ENCODE measurements at regions not wholly inside any gene's neighbourhood (a gene's known extent, or its start where the extent isn't known, plus 50 kb on each side); places are given as distances from the start of the nearest gene placed in this dataset.

DNA sequence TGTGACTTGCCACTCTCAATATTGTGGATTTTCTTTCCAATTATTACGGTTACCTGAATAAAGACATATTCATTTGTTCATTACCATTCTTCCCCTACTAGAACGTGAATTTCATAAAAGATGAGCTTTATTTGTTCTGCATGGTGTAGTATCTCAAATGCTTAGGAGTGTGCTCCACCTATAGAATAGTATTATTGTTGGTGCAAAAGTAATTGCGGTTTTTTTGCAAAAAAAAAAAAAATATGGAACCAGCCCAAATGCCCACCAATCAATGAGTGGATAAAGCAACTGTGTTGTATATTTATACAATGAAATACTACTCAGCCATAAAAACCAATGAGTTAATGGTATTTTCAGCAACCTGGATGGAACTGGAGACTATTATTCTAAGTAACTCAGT, 525.5 kb upstream of the PRKX start:
- Histone ChIP-seq H3K4me3 (ENCODE audit: low read length) (no peak overlapping the region), H3K4me2 (ENCODE audit: low read length) (no peak overlapping the region), H3K4me1 (ENCODE audit: insufficient read depth, low read length) (no peaks in the 10 kb centered on the region), H3K79me2 (ENCODE audit: low read length) (no peaks in the 10 kb centered on the region), H3K9me2 (replicated peaks; ENCODE audit: low read length) (no peaks in the 10 kb centered on the region), H4K20me1 (ENCODE audit: low read length) (no peaks in the 10 kb centered on the region), H3K9ac (ENCODE audit: low read length) (no peak overlapping the region), H3F3A (ENCODE audit: low read length, unreplicated experiment) (no peaks in the 10 kb centered on the region), H3K36me3 (ENCODE audit: low read depth, low read length) (no peaks in the 10 kb centered on the region), H3K27me3 (ENCODE audit: low read length) (no peaks in the 10 kb centered on the region), H3K9me3 (ENCODE audit: low read length) (no peaks in the 10 kb centered on the region), H2AFZ (ENCODE audit: low read length) (no peak overlapping the region), H3K27ac (ENCODE audit: low read length) (no peak overlapping the region)
- ChIA-PET CTCF (no interaction called here), POLR2A (ENCODE audit: unreplicated experiment) (no interaction called here)
- ATAC-seq (no peak), DNase-seq (no peak)
- TF ChIP-seq, protein P1, sequence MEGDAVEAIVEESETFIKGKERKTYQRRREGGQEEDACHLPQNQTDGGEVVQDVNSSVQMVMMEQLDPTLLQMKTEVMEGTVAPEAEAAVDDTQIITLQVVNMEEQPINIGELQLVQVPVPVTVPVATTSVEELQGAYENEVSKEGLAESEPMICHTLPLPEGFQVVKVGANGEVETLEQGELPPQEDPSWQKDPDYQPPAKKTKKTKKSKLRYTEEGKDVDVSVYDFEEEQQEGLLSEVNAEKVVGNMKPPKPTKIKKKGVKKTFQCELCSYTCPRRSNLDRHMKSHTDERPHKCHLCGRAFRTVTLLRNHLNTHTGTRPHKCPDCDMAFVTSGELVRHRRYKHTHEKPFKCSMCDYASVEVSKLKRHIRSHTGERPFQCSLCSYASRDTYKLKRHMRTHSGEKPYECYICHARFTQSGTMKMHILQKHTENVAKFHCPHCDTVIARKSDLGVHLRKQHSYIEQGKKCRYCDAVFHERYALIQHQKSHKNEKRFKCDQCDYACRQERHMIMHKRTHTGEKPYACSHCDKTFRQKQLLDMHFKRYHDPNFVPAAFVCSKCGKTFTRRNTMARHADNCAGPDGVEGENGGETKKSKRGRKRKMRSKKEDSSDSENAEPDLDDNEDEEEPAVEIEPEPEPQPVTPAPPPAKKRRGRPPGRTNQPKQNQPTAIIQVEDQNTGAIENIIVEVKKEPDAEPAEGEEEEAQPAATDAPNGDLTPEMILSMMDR (conservative IDR thresholded peaks at IDR 0.05; ENCODE audit: low read depth, low read length) = no peak
- no peak for TF ChIP-seq EZH2 (IDR thresholded peaks at IDR 0.05; ENCODE audit: low read length, unreplicated experiment)
- TF ChIP-seq EZH2phosphoT487 (IDR thresholded peaks at IDR 0.05; ENCODE audit: borderline replicate concordance, low read length) = no peak
- intact Hi-C loops (cut with micrococcal nuclease) = no loop called here
- BruUV-seq (replicated peaks) = no TSS peak

DNA sequence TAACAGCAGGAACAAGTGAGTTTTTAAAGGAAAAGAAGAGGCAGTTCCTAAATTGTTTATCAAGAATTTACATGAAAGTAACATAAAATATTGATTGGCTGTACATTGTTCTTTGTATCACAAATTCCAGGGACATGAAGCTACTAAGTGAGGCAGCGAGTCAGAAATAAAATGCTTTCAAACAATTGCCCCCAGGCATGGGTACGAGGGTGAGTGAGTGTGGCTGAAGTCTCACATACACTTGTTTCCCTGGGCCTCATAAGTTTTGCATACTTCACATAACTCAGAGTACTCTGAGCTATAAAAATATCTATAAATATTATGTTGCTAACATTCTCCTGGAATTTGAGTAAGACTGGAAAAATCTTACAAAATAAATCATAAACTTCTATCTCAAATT, 511.6 kb upstream of the PRKX start:
- Histone ChIP-seq H3K9me3 (ENCODE audit: low read length) (no peaks in the 10 kb centered on the region), H3K36me3 (ENCODE audit: low read depth, low read length) (no peaks in the 10 kb centered on the region), H3K27me3 (ENCODE audit: low read length) (peaks cover 5% of the 10 kb centered on the region; the same call in 1 of the 2 replicates), H3K4me3 (ENCODE audit: low read length) (no peak overlapping the region), H3K27ac (ENCODE audit: low read length) (no peak overlapping the region), H3F3A (ENCODE audit: low read length, unreplicated experiment) (no peaks in the 10 kb centered on the region), H2AFZ (ENCODE audit: low read length) (no peak overlapping the region), H4K20me1 (ENCODE audit: low read length) (no peaks in the 10 kb centered on the region), H3K4me1 (ENCODE audit: insufficient read depth, low read length) (no peaks in the 10 kb centered on the region), H3K79me2 (ENCODE audit: low read length) (no peaks in the 10 kb centered on the region), H3K9me2 (replicated peaks; ENCODE audit: low read length) (no peaks in the 10 kb centered on the region), H3K9ac (ENCODE audit: low read length) (no peak overlapping the region), H3K4me2 (ENCODE audit: low read length) (no peak overlapping the region)
- ChIA-PET CTCF (no interaction called here), POLR2A (ENCODE audit: unreplicated experiment) (no interaction called here)
- BruUV-seq (replicated peaks) = no TSS peak
- intact Hi-C loops (cut with micrococcal nuclease) = no loop called here
- ATAC-seq (no peak), DNase-seq (no peak)
- TF ChIP-seq EZH2 (IDR thresholded peaks at IDR 0.05; ENCODE audit: low read length, unreplicated experiment) = no peak
- TF ChIP-seq, protein P1 (conservative IDR thresholded peaks at IDR 0.05; ENCODE audit: low read depth, low read length) = no peak

DNA sequence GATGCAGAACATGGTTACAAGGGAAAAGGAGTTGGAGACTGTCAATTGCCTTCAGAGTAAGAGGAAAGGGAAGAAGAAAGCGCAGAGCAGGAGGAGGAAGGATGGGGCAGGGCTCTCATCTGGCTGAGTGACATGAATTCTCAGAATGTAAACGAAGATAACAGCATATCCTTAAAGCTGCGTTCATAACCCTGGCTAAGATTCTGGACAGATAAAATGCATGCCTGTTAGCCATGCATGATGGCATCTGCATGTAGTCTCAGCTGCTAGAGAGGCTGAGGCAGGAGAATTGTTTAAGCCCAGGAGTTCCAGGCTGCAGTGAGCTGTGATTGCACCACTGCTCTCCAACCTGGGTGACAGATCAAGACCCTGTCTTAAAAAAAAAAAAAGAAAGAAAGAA, 493.5 kb upstream of the PRKX start:
- Histone ChIP-seq H3K4me1 (ENCODE audit: insufficient read depth, low read length) (no peaks in the 10 kb centered on the region), H2AFZ (ENCODE audit: low read length) (no peak overlapping the region), H3K27ac (ENCODE audit: low read length) (no peak overlapping the region), H3K9me3 (ENCODE audit: low read length) (no peaks in the 10 kb centered on the region), H3K9me2 (replicated peaks; ENCODE audit: low read length) (no peaks in the 10 kb centered on the region), H3K79me2 (ENCODE audit: low read length) (no peaks in the 10 kb centered on the region), H3K9ac (ENCODE audit: low read length) (no peak overlapping the region), H3K4me3 (ENCODE audit: low read length) (no peak overlapping the region), H3K4me2 (ENCODE audit: low read length) (no peak overlapping the region), H3K36me3 (ENCODE audit: low read depth, low read length) (no peaks in the 10 kb centered on the region), H3K27me3 (ENCODE audit: low read length) (no peaks in the 10 kb centered on the region), H3F3A (ENCODE audit: low read length, unreplicated experiment) (no peaks in the 10 kb centered on the region), H4K20me1 (ENCODE audit: low read length) (no peaks in the 10 kb centered on the region)
- CTCF ChIA-PET = no interaction called here
- intact Hi-C loops (cut with micrococcal nuclease) = no loop called here
- DNase-seq (no peak), ATAC-seq (no peak)
- TF ChIP-seq EZH2phosphoT487 (IDR thresholded peaks at IDR 0.05; ENCODE audit: borderline replicate concordance, low read length) = no peak
- TF ChIP-seq EZH2 (IDR thresholded peaks at IDR 0.05; ENCODE audit: low read length, unreplicated experiment) = no peak
- TF ChIP-seq, protein P1 (conservative IDR thresholded peaks at IDR 0.05; ENCODE audit: low read depth, low read length) = no peak
- POLR2A ChIA-PET (ENCODE audit: unreplicated experiment) = no interaction called here
- no TSS peak for BruUV-seq (replicated peaks)
